GM20000 (cell line): ENCODE measurements at regions not wholly inside any gene's neighbourhood (a gene's known extent, or its start where the extent isn't known, plus 50 kb on each side); places are given as distances from the start of the nearest gene placed in this dataset.

Experiments used
- DNase-seq: peaks from one replicate; pipeline ENCODE4 v3.0.0; 2012; ENCODE audit warnings: low spot score
- CTCF ChIP-seq: IDR thresholded peaks from 2 replicates; pipeline ENCODE4 v1.5.1; 2012; ENCODE audit warnings: mild to moderate bottlenecking, control low read depth; ENCODE audit errors: extremely low read depth, missing control alignments

- DNase-seq = no peak
- TF ChIP-seq CTCF = no peak
Measured at GRCh38 chr1:5416518-5416917, 575.7 kb downstream of the NPHP4 start.

- no peak for TF ChIP-seq CTCF
- DNase-seq = no peak
Measured at GRCh38 chr1:5415606-5416005, 576.6 kb downstream of the NPHP4 start.

GRCh38 chr1:5410652-5411051, 581.6 kb downstream of the NPHP4 start:
- no peak for TF ChIP-seq CTCF
- no peak for DNase-seq

GRCh38 chr1:5408401-5408800, 583.8 kb downstream of the NPHP4 start:
- TF ChIP-seq CTCF = no peak
- DNase-seq = no peak

- DNase-seq = no peak
- TF ChIP-seq CTCF = no peak
Measured at GRCh38 chr1:5405263-5405662, 587.0 kb downstream of the NPHP4 start.

GRCh38 chr1:5404412-5405203, 587.6 kb downstream of the NPHP4 start:
- no peak for TF ChIP-seq CTCF
- no peak for DNase-seq

- no peak for TF ChIP-seq CTCF
- DNase-seq = no peak
Measured at GRCh38 chr1:5403935-5404334, 588.3 kb downstream of the NPHP4 start.
